GM21576 (cell line): ENCODE measurements at regions not wholly inside any gene's neighbourhood (a gene's known extent, or its start where the extent isn't known, plus 50 kb on each side); places are given as distances from the start of the nearest gene placed in this dataset.

Source experiments
- ATAC-seq: cut with Tn5 transposase; IDR thresholded peaks from one replicate; pipeline ENCODE4 v1.9.1; 2021; ENCODE audit warnings: mild to moderate bottlenecking, moderate library complexity; ENCODE audit not compliant: unreplicated experiment

DNA sequence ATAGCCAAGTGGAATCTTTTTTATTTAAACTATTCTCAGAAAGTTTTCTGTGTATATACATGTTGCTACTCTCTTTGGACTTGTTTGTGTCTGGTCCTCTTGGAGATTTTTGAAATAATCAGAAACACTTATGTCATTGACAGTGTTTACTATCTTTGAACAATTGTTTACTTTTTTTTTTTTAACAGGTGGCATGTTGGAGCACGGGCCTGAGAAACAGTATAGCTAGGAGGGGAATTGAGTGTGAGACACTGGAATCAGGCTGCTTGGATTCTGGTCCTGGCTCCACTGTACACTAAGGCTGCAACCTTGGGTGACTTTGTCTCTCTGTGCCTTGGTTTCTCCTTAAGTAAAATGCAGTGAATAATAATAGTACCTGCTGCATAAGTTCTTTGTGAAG is 279.6 kb downstream of the PRL start:
- ATAC-seq = no peak

DNA sequence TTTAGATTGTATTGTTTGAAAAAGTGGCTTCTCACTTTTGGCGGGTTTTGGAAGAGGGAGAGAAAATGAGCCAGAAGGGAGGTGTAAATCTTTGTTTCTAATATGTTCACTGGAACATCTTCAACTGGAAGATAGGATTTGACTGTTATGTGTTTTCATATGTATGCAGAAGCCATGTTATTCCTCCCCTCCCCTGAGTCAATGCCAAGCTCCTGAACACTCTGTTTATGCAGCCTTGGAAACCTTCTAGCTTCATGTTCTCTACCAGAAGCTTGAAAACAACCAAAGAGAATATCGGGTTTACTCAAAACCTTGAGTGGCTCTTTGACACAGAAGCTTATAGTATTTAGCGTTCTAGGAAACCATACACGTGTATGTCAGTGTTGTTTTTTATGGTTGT is 279.1 kb downstream of the PRL start:
- no peak for ATAC-seq

DNA sequence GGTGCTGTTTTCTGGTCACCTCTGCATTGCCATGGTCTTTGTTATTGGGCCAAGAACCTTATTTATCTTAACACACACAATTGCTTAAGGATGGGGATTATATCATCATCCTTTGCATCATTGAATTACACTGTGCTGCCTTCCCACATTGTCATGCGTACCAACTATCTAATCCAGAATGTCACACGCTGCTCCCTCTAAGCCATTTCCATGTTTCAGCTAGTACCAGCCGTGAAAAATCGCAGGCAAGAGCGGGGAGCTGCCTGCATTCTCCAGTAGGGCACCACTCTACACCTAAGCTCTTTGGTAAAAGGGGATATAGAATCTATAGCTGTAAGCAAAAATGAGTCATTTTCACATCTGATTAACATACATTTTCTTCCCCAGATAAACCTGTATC is 277.0 kb downstream of the PRL start:
- no peak for ATAC-seq

DNA sequence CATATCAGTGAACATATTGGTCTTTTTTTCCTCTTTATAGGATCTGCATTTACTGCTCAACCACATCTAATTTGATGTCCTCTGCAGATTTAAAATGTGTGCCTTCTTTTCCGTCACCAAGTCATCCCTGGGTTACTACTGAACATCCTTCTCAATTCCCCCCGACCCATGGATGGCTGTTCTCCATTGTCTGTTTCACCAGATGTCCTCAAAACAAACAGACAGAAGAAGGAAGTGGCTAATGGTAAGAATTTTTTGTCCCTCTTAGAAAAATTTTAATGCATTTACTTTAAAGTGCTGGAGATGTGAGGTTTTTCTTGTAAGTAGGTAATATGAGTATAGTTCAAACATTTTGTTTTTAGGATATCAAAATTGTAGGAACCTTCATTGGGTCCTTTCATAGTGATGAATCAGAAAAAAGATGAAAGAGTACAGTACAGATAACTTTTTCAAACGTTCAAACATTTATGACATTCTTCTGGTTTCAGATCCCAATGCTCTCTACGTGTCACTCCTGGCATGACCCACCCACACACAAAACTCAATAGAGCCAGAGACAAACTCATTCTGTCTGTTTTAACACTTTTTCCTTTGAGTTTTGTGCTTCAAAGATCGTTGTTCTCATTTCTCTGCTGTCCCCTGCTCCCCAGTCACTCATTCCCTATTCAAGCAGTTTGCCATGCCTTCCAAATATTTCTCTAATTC is 276.4 kb downstream of the PRL start:
- no peak for ATAC-seq

DNA sequence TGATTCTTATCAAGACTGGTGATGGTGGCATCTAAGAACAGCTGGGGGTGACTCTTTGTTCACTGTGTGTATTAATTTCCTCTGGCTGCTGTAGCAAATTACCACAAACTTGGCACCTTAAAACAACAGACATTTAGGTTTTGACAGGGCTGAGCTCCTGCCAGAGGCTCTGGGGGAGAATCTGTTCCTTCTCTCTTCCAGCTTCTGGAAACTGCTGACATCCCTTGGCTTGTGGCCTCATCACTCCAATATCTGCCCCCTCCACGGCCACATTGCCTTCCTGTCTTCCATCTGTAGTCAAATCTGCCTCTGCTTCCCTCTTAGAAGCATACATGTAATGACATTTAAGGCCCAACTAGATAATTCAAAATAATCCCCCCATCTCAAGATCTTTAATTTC is 274.9 kb downstream of the PRL start:
- ATAC-seq = no peak

DNA sequence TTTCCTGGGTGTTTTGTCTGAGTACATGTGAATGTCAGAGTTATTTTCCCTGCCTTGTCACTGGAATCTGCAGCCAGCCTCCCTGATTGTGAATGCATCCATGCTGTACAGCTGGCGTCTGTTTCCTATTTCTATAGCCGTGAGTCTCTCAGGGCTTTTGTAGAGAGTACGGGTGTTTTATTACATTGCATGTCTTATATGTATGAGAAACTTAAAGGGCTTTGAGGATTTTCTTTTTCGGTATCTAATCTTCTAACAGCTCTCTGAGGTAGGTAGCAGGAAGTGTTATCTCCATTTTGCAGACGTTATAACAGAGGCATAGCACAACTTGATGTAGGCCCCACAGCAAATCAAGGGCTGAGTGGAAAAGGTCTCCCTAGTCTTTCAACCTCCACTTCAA is 272.9 kb downstream of the PRL start:
- ATAC-seq = no peak

DNA sequence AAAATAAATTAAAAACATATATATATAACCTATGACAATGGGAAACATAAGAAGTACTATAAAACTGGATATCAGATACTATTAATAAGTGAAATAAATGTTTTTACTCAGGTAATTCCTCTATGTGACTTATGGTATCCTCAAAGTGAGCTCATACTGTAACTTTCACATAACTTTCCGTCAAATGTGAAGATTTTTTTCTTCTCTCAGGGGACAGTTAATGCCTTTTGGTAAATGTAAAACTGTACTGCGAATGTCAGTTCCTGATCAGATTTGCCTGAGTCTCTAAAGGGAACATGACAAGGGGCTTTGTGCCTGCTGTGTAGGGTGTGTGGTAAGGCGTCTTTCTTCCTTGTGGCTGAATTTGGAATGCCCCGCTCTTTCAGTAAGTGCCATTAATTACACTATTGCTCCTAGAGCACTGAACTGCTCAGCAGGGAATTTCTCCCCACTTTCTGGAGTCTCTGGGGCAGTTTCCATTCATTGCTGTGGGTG is 271.8 kb downstream of the PRL start:
- peak; percentile 35 for ATAC-seq

DNA sequence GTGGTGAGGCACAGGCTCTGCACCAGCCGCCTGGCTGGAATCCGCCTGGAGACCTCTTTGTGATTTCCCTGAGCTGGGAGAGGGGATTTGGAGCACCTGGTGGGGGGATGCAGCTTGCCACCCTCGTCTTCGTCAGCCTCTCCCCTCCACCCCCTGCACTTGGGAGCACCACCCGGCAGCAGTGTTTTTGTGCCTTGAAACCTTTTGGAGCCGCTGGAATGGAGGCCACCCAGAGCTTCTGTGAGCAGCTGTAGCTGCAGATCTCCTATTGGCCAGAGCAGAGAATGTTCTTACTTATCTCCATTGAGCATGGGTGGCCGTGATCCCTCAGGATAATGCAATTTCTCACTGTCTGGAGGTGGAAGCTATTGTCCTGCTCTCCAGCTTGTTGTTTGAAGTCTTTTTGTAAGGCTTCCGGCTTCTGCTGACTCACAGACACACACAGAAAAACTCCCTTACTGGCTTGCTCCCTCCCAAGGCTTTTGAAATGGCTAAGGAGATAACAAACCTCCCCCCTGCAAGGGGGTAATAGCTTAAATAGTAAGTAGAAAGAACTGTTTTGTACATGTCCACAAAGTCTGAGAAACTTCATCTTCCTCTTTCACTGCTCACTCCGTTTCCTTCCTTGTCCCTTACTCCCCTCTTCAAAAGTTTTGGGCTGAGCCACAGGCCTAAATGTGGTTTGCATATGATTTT is 271.2 kb downstream of the PRL start:
- ATAC-seq = peak; percentile 53

DNA sequence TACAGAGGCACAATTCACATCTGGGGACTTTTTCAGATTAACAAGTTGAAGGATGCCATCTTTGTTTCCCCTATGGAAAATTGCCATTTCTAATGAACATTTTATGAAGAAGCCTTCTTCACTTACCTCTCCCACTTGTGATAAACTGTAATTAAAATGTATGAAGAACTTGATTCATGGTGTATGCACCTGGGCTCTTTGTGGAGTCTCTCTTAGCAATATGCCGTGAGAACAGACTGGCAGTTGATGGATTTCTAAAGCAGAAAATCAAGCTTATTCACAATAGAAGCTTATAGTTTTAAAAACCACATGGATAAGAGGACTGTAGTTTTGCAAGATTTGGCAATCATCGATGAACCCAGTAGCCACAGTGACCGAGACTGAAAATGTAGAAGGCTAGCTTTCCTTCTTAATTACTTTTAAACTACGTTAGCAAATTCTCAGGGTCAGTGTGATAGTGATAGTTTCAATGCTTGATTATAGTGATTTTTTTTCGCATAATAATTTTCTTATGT is 270.6 kb downstream of the PRL start:
- ATAC-seq = peak; percentile 12

DNA sequence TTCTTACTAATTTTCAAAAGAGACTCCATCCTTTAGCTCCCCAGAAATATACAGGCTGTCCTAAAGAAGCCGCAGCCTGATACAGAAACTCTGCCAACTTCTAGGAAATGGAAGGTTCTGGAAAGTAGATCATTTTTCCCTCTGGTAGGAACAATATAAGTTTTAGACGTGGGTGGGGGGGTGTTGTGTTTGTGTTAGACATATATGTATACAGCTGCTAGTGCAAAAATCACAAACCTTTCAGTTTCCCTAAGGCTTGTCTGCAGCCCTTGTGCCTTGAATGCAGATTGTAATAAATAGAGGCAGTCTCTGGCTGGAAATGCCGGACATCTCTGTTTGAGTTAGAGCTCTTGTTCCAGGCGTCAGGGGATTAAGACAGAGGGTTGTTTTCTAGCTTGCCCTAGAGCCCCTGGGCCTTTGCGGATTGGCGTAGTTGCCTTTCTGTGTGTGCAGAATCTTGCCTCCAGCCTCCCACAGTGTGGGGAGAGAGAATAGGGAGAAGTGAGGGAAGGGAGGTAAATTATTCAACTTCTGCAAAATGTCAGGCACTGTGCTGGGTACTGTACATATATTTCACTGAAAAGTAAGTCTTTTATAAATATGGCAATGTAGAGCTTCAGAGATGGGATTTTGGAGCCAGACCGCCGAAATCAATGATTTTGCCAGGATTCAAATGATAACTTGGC is 269.7 kb downstream of the PRL start:
- no peak for ATAC-seq

DNA sequence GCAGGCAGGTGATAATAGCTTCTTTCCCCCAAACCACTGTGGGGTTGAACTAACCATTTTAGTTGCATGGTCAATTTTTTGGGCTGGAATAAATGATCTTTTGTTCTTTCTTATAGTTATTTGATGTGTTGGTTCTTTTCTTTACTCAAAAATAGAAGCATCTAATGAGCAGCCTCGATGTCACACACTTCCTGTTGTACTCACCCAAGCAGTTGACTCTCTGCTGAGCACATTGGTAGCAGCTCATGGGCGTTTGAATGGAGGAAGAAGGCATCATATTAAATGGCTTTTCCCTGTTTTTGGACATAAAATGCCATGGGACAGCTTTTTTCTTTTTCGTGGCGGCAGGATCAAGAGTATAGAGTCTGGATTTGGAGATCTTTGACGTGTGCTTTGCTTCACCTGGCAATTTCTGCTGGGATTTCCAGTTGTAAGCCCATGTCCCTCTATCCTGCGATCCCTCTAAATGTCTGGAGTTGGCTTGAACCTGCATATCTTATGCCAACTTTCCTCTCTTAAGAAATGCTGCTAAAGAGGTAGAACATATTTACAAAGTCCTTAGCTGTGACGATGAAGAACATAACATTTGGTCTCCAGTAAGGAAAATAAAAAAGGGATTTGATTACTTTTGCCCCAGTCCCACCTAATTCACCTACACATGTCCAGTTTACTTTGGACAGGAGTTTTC is 268.3 kb downstream of the PRL start:
- ATAC-seq = no peak

DNA sequence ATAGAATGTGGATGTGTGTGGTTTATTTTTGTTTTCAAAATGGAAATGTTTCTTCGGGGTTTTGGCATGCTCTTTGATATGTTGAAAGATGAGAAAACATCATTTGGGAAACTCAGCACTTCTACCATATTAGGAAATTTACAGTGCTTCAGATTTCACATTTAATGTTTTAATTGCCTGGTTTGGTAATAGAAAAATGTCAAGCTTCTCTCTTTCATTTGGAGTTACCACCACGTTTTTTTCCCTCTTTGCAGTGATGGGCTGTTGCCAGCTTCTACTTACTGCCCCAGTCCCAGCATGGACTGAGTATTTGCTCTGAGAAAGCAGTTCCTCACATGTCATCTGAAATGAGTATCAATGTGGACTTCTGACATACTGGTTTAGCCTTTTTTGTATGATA is 267.7 kb downstream of the PRL start:
- ATAC-seq = no peak

DNA sequence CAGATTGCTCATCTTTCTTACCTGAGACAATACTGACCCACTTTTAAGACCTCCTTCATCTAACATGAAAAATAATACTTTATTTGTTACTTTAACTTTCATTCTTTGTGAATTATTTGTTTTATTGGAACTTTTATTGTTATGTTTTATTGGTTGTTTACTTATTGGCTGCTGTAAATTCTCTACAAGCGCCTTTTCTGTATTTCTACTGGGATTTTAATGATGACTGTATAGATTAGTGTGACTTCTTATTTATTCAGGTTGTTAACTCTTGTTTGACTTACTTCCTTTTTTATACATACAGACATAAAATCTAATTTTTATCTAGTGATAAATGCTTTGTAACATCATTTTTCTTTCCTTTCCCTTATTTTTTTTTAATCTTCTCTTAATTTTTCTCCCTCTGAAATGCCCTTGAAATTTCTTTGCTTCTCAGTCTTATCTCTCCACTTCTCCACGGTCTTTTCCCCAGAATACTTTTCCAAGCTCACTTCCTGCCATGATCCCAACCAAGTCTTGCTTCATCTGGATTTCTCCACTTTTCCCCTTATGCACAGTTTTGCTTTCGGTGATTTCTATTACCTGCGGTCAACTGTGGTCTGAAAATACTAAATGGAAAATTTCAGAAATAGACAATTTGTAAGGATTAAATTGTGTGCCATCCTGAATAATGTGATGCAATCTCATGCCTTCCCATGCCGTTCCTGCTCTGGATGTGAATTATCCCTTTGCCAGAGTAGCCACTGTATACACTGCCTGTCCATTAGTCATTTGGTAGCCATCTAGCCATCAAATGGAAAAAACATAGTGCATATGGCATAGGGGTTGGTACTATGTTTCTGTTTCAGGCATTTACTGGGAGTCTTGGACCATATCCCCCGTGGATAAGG is 265.9 kb downstream of the PRL start:
- ATAC-seq = no peak

DNA sequence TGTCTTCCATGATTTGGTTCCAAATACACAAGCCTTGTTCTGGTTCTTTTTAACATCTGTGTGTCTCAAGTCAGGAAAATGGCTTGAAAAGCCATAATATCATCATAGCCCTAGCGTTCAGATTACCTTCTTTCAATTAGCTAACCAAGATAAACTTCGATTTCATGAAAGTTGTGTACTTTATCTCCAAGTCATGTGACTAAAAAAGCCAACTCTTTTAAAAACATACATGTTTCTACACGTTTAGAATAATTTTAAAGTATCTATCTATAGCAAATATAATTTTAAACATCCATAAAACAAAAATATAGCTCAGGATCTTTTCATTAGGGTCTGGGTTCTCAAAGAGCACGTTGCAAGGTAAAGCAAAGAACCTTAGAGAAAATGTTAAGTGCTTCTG is 261.1 kb downstream of the PRL start:
- no peak for ATAC-seq

DNA sequence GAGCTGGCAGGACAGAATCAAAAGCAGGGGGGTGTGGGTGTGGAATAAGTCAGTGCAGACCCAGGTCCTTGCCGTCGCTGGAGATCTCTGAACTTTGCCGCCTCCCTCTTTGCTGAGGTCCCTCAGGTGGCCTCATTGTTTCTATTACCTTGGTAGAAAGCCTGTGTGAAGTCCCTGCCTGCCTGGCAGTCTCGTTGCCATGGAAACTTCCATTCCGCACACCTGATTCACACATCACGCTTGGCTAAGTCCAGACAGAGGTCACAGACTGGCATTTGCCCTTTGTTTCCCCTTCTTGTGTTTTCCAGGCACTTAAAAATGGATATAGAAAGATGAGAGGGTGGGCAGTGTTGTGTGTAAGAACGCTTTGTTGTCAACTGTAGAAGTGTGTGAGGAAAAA is 260.6 kb downstream of the PRL start:
- ATAC-seq = peak; percentile 72

DNA sequence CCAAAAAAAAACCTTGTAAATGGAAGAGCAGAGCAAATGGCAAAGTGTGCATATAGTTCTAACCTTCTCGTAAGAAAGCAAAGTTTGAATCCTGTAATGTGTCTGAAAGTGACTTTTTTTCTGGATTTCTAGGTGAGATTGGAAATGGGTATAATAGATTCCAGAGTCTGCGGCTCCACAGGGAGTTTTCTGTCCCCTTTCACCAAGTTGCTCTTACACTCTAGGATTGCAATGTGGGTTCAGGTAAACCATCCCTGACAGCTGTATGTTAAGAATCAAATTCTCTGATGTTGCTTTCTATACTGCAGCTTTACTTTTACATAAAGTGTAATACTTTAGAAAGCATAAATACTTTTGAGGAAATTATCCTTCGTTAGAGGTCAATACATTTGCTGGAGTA is 260.1 kb downstream of the PRL start:
- peak; percentile 8 for ATAC-seq

DNA sequence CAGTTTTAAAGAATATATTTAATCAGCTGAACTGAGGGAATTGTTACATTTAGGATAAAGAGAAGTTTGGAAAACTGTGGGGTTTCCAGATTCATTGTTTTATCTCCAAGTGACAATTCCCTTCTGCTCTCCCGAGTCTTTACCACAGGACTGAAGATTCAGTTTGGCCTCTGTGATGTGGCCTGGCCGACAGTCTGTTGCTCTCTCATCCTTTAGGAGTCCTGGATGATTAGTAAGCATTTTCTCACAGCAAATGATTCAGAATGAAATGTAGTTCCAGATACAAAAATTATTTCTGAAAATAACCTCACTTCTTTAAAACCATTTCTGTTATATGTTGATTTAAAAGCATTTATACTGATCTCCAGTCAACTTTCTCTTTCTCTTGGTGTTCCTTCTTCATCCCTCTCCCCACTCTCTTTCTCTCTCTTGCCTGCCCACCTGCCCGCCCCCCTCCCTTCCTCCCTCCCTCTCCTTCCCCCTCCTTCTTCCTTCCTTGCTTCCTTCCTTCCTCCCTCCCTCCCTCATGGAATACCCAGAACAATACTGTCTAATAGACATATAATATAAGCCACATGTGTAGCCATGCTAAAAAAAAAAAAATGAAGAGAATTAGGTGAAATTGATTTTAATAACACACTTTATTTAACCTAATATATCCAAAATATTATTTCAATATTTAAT is 254.9 kb downstream of the PRL start:
- ATAC-seq = no peak

DNA sequence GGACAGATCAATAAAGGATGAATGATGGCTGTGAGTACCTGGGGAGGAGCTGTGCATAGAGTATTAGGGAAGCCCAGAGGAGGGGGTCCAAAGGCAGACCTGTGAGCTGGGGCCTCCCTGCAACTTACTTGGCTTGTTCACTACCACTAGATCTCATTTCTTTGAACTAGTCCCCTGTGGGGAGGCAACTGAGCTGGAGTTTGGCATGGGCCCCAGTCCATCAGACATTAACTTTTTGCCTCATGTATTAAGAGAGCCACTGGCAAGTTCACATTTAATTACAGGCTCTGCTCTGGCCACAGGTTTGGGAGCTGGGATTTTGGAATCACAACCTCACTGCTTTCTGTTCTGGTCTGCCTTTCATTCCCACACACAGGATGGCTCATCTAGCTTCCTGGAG is 254.1 kb downstream of the PRL start:
- no peak for ATAC-seq

DNA sequence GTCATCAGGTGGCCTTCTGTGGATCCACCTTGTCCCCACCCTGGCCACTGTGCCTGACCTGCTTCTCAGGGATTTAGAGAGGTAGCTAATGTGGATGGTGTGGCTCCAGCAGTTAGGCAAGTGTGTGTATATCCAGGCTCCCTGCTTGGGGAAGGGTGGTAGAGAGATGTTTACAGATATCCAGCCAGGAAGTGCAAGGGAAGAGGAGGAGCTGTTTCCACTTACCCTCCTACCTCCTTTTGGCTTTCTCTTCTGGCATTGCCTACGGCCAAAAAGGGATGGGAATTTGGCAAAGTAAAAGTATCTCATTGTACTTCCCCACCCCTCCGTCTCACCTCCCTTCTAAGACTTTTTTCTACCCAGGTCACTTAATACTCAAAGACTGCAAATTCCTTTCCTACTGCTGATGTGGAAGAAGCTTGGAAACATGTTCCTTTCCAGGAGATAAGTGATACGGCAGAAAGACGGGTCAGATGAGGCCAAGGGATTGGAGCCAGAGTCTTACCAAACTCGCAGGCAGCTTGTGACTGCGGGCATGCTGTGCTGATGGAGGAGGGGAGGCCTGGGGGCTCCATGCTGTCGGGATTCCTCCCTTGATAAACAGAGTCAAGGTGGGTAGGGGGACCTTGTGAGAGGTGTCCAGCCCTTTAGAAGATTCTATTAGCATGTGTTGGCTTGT is 253.4 kb downstream of the PRL start:
- no peak for ATAC-seq
